Erythroblast (primary cell): ENCODE measurements at regions not wholly inside any gene's neighbourhood (a gene's known extent, or its start where the extent isn't known, plus 50 kb on each side); places are given as distances from the start of the nearest gene placed in this dataset.
"Not testable (repeated sequence)": the region's sequence is repeated elsewhere in the genome, so short reads cannot be mapped to it uniquely, and the experiment has no call there.

Experiments used
- GATA1 ChIP-seq: IDR thresholded peaks from 2 replicates; pipeline ENCODE4 v1.6.1; 2011; ENCODE audit warnings: low read depth, mild to moderate bottlenecking, control low read depth, low read length, moderate library complexity
- POLR2A ChIP-seq: IDR thresholded peaks from 2 replicates; pipeline ENCODE4 v1.6.1; 2011; ENCODE audit warnings: mild to moderate bottlenecking, low read length

DNA sequence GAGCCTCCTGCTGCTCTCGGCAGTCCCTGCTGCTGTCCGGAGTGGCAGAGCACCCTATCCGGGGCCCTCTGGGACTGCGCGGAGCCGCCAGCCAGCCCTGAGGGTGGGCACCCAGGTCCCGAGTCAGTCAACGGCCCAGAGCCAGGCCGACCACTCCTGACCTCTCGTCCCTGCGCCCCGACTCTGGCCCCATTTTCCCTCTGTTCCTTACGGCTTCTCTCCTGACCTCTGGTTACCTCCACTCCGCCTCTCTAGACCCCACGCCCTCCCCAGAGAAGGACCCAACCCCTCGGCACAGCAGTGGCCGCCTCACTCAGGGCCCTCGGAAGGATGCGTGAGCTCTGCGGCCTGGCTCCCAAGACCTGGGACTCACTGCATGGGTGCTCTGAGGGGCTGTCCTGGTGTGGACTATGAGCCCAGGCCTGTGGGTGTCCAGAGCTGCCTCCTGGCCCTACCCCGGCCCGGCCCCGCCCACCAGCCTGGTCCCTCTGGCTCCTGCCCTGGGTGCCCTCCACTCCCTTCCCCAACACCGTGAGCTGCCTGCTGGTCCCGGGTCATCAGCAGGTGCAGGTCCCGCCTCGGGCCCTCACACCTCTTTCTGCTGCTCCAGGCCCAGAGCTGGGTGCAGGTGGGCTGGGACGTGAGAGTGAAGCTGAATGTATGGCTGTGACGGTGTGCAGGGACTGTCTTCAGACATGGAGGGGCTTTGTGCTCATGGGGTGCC, 71.8 kb downstream of the TMEM121 start:
- TF ChIP-seq POLR2A, GATA1: not testable (repeated sequence)
